Fibroblast of skin of back (primary cell): ENCODE measurements at regions not wholly inside any gene's neighbourhood (a gene's known extent, or its start where the extent isn't known, plus 50 kb on each side); places are given as distances from the start of the nearest gene placed in this dataset.

Source experiments
- DNase-seq: peaks from one replicate; pipeline ENCODE4 v3.0.0-alpha.2; 2013

- DNase-seq, result peak; percentile 9
These were observed 164.3 kb upstream of the MLN start for GRCh38 chr6:33967966-33968724.

- DNase-seq, result no peak
These were observed 163.5 kb upstream of the MLN start for GRCh38 chr6:33967265-33967767.

- no peak for DNase-seq
These were observed 162.7 kb upstream of the MLN start for GRCh38 chr6:33966536-33966935.

DNA sequence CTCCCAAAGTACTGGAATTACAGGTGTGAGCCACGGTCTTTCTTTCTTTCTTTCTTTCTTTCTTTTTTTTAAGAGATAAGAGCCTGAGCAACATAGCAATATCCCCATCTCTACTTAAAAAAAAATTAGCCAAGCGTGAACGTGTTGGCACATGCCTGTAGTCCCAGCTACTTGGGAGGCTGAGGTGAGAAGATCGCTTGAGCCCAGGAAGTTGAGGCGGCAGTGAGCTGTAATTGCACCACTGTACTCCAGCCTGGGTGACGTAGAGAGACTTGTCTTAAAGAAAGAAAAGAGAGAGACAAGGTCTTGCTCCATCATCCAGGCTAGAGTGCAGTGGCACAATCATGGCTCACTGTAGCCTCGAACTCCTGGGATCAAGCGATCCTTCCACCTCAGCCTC lies 162.0 kb upstream of the MLN start:
- no peak for DNase-seq

DNA sequence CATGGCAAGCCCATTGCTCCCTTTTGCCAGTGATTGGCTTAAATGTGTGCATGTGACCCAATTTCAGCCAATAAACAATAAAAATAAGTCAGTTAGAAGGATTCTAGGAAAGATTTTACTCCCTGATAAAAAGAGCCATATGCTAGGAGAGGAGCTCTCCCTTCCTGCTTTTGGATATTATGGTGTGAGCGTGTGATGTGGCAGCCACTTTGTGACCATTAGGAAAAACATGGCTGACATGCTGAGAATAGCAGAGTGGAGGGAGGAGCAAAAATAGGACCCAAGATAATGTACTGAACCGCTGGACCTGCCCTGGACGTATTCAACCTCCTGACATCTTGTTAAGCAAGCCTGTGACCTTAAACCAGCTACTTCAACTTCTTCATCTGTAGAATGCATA lies 160.6 kb upstream of the MLN start:
- no peak for DNase-seq

DNA sequence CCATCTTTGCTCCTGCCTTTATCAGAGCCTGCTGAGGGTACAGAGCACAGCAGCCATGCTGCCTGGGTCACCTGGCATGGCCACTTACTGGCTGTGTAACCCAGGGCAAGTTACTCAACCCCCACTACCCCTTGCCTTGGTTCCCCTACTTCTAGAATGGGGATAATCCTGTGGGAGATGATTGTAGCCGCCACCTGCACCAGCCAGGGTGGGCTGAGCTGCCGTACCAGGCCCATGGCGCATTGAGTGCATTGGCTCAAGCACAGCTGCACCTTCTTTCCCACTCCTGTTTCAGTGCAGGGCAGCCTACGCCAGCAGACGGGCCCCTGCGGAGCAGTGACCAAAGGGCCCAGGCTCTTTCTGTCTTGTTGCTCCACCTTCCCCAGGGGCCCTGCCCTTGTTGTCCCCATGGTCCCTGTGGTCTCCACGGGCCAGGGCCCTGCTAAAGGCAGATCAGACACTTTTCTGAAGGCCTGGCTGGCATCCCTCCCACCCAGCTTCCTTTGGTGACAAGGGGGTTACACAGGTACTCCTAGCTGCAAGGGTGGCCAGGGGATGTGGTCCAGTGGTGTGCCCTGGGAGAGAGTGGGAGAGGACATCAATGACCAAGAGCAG lies 159.4 kb upstream of the MLN start:
- no peak for DNase-seq

GRCh38 chr6:33962246-33963027 lies 158.6 kb upstream of the MLN start:
- peak; percentile 51 for DNase-seq

DNA sequence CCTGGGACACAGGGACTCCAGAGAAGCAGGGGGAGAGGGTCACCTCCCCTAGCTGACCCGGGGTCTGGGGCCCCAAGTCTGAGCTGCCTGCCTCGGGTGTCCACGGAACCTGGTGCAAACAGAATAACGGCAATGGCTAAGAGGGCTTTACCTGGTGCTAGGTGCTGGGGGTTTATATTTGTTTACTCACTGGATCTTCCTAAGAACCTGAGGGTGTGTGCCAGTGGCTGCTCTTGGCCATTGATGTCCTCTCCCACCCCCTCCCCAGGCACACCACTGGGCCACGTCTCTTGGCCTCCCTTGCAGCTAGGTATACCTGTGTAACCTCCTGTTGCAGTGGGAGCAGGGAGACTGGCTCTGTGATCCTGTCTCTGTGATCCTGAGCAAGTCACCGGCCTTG lies 157.9 kb upstream of the MLN start:
- DNase-seq, result no peak

DNA sequence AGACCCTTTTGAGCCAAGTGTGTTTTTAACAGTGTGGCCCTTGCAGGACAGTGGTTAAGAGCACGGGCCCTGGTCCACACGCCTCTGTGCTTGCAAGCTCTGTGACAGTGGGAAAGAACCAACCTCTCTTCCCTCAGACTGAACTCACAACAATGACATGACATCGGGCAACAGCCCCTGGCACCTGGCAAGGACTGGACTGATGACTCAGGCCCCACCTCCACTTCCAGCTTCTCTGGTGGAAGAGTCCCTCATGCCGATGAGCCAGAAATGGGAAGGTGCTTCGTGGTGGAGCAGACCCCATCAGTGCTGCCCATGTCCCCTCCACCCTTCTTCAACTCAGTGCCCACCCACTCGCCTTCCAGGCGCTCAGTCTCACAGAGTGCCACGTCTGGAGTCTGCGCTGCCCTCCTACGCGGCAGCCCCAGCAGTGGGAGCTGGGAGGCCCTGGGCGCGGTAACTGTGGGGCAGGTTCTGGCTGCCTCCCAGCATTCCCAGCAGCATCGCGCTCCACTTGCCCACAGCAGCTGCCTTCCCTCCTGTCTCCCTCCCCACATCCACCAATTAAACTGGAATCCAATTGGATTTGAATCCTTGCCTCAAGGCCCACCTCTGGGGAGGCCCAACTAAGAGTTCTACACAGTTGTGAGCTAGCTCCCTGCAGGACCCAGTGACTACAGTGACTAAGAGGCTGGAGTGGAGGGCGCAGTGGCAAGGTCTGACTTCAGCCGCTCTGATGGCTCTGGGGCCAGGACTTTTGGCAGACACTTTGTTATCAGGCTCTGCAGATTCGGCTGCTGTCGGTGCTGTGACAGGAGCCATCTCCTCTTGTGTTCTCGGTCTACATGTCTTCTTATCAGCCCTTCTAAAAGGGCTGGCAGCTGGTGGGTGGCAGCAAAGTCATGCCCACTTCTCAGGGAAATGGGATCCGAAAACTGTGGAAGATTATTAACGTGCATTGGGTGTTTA lies 156.8 kb upstream of the MLN start:
- no peak for DNase-seq

DNA sequence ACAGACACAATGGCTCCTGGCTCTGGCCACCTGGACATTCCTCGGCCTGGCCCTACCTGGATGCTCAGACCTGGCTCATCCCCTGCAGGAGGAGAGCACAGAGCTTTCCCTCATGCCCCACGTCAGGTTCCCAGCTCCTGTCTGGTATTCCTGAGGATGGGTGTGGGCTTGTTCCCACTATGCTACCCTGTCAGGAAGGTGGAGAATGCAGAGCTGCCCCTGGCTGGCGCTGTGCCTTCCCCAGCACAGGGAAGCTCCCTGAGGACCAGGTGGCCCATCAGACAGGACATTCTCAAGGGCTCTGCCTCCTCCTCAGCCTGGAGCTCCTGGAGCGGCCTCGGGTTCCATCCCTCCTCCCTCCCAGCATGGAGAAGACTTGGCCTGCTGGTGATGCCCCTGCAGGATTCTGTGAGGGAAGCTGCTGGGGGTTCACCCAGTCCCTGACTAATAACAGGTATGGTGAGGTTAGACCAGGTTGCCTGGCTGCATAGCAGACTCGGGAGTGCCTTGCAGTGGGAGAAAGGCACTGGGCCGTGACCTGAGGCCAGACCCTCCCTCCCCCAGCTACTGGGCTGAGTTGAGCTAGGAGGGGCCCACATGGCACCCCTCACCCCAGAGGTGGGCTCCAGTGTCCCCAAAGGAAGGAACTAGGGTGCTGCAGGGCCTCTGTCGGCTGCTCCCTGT lies 156.0 kb upstream of the MLN start:
- DNase-seq, result no peak

DNA sequence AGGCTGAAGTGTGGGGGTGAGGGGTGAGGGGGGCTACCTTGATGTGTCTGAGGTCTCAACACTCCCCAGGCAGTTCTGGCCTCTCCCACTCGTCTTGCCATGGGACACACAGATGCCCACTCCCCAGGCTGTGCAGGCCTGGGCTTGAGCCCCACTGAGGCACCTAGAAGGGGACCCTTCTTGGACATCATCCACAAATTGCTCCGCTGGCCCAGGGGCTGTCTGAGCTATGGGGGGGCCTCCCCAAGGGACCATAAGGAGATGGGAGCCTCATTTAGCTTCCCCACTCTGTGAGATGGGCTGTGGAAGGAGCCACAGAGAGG lies 155.5 kb upstream of the MLN start:
- no peak for DNase-seq

DNA sequence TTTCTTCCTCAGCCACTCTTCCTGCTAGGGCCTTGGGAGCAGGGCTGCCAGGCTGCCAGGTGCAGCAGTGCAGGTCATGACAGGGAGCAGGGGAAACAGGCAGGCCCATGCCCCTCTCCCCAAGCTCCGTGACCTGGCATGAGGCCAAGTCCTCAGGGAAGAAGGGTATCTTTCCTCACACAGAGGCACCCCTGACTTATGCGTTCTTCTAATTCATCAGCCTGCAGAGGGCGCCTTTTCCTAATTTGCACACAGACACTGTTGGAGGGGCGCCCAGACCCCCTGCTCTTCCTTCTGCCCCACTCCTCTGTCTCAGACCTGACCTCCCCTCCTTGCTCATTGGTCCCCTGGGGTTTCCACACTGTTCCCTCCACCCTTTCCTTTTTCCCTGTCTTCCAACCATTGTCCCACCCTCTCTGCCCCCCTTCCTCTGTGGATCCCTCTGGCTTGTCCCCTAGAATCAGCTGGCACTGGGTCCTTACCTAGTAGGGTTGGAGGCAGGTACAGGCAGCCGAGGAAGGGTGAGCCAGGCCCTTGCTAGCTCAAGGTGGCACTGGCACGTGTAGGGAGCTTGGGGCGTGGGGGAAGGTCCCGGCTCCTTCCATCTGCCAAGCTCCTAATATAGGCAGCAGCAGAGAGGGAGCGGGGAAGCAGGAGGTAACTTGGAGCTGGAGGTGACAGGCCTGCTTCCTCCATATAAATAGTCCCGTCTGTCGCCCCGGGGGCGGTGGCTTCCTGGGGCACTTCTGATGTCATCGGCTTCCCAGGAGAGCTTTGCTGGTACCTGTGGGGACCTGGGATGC lies 154.9 kb upstream of the MLN start:
- DNase-seq, result no peak

DNA sequence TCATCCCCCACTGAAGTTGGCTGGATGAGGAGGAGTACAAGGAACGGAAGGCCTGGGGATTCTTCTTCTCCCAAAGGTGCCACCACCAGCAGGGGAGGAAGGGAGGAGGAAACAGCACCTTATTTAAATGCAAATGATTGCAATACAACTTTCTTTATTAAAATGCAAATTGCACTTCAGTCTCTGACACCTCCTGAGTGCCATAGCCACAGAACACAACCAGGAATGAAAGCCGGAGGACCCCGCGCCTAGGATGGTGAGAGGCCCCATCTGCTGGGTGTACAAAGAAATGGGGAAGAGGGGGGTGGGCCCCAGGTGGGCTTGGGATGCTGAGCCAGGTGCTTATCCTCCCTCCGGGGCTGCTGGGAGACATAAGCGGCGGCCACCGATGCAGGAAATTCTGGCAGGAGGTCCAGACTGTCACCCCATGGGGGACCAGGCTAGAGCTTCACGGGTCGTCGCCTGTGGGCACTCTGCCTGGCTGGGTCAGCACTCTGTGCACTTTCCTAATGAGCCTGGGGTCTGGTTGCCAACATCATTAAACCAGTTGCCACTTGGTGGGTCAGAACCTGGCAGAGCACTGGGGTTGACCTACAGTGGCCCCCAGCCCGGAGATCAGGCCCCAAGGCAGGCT lies 154.2 kb upstream of the MLN start:
- no peak for DNase-seq

- no peak for DNase-seq
These were observed 153.5 kb upstream of the MLN start for GRCh38 chr6:33957131-33957891.

DNA sequence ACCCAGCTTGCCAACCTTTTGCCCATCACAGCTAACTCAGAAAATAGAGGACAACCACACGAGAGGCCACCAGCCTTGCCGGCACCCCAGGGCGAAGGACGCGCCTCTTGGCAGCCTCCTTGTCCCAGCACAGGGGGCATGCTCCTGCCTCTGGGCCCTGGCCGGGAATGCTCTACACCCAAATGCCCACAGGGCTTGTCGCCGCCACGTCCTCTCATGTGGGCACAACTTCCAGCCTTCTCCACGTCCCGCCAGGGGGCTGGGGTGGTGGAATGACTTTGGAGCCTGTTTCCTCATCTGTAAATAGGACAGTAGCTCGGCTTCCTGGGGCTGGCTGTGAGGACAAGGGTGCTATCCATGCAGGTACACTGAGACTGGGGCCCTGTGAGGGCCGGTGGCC lies 152.4 kb upstream of the MLN start:
- no peak for DNase-seq

DNA sequence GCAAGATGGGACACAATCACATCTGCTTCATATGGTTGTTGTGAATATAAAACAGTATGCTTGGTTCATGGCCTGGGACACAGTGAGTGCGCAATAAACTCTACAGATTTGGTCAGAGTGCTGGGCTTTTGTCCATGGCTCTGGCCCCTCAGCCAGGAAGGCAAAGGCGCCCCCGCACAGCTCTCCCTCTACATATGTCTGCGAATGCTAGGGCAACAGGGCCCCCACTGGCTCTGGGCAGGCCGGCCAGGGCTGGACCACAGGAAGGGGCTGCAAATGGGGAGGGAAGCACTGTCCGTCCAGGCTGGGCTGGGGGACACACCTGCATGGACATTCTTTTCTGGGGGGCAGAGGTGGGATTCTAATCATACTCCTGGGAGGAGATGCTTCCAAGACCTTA lies 151.8 kb upstream of the MLN start:
- no peak for DNase-seq

- DNase-seq, result no peak
These were observed 150.7 kb upstream of the MLN start for GRCh38 chr6:33954453-33954852.

- no peak for DNase-seq
These were observed 149.4 kb upstream of the MLN start for GRCh38 chr6:33953171-33953570.

- no peak for DNase-seq
These were observed 148.2 kb upstream of the MLN start for GRCh38 chr6:33952016-33952415.
